ENCODE measurements at regions not wholly inside any gene's neighbourhood (a gene's known extent, or its start where the extent isn't known, plus 50 kb on each side); places are given as distances from the start of the nearest gene placed in this dataset.

- Histone ChIP-seq H3K4me1 (ENCODE audit: control insufficient read depth, extremely low read depth, insufficient read depth, low read length) (no peaks in the 10 kb centered on the region), H3K9me3 (replicated peaks; ENCODE audit: control insufficient read depth, insufficient read depth, low read length) (no peaks in the 10 kb centered on the region), H3K9me1 (replicated peaks; ENCODE audit: control insufficient read depth, extremely low read depth, insufficient read depth, low read length) (no peaks in the 10 kb centered on the region), H3K4me2 (ENCODE audit: insufficient read depth, low read length) (no peak overlapping the region), H2AFZ (ENCODE audit: low read depth, low read length) (no peak overlapping the region), H3K79me2 (ENCODE audit: control insufficient read depth, insufficient read depth, low read length) (no peaks in the 10 kb centered on the region), H3K27me3 (ENCODE audit: control insufficient read depth in 2 of 2, insufficient read depth in 2 of 2, low read length in 2 of 2) (peaks cover 0 to 4% of the 10 kb centered on the region in 2 experiments), H4K20me1 (replicated peaks; ENCODE audit: control insufficient read depth, extremely low read depth, insufficient read depth, low read length) (no peaks in the 10 kb centered on the region), H3K27ac (ENCODE audit: insufficient read depth, low read depth, low read length) (no peak overlapping the region), H3K36me3 (ENCODE audit: control insufficient read depth in 2 of 2, extremely low read depth in 1 of 2, insufficient read depth in 2 of 2, low read length in 2 of 2) (no peaks in the 10 kb centered on the region), H3K9ac (replicated peaks; ENCODE audit: extremely low read depth, insufficient read depth, low read length) (no peak overlapping the region), H3K4me3 (replicated peaks in 1 of 3; ENCODE audit: insufficient read depth in 1 of 3, low read depth in 1 of 3, low read length in 3 of 3) (no peak overlapping the region)
- DNase-seq (ENCODE audit: low read depth, low spot score) (no peak), FAIRE-seq (no peak)
- intact Hi-C loops (cut with micrococcal nuclease): no loop called here
- dilution Hi-C loops (cut with MboI; ENCODE audit: extremely low pct_ligation_motif_present, low sequenced_read_pairs): no loop called here
- CTCF ChIA-PET: interaction anchor here (0.6 kb wide), 1 partner anchor 53 kb away, joined by 4 read pairs; no protein-coding TSS in a partner anchor
- POLR2A ChIA-PET: no interaction called here
- BruUV-seq (replicated peaks): no TSS peak
- TF ChIP-seq CTCF (IDR thresholded peaks at IDR 0.05; ENCODE audit: extremely low read depth in 1 of 2, insufficient read depth in 1 of 2, low read depth in 1 of 2, low read length in 2 of 2) (no peak), POLR2AphosphoS5 (IDR thresholded peaks at IDR 0.05; ENCODE audit: insufficient read depth, low read depth, low read length) (no peak), MYC (IDR thresholded peaks at IDR 0.05; ENCODE audit: low read depth, low read length) (no peak), FOS (IDR thresholded peaks at IDR 0.05; ENCODE audit: borderline replicate concordance, insufficient read depth, low read length) (no peak), GATA2 (IDR thresholded peaks at IDR 0.05; ENCODE audit: insufficient read depth, insufficient read length, low read depth, low read length) (no peak), POLR2A (IDR thresholded peaks at IDR 0.05; ENCODE audit: low read depth, low read length) (no peak), JUN (IDR thresholded peaks at IDR 0.05; ENCODE audit: borderline replicate concordance, insufficient read depth, insufficient read length, low read depth) (no peak), EZH2 (IDR thresholded peaks at IDR 0.05; ENCODE audit: borderline replicate concordance, low read depth, low read length, severe bottlenecking) (no peak), MAX (IDR thresholded peaks at IDR 0.05; ENCODE audit: insufficient read depth, insufficient read length) (no peak)
These were observed 207.5 kb downstream of the EXOC5 start for GRCh38 chr14:57061009-57061711.
